ENCODE measurements at regions not wholly inside any gene's neighbourhood (a gene's known extent, or its start where the extent isn't known, plus 50 kb on each side); places are given as distances from the start of the nearest gene placed in this dataset.

DNA sequence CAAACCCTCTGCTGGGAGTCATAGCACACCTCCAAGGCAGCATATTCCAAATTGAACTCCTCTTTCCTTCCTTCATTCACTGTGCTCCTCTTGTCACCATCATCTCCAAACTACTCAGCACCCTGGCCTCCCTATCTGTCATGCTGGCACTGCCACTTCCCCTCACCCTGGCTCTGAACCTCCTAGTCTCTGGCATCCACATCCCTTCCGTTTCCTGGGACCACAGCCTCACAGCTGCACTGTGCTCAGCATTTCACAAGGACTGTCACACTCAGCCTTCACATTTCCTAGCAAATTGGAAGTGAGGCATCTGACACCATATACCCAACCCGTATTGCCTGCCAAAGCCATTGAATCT, 124.7 kb downstream of the WDR11 start:
- H3K27me3 ChIP-seq (ENCODE audit: control insufficient read depth, insufficient read depth, low read length) = peaks cover 2% of the 10 kb centered on the region

DNA sequence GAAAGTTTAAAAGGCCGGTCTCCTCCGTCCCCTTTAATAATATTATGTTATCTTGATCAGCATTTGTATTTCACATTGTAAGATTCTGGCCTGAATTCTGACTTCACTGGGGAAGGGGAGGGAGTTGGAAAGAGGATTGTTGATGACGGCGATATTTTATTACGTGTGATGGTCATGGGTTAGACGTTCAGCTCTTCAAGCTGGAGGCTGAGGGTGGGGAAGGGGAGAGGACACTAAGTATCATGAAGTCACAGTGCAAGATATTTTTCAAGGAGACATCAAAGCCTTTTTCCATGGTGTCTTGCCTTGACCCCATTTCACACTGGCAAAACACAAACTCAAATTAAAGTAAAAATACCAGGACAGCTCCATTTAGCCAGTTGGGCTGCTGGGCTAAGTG, 126.7 kb downstream of the WDR11 start:
- TF ChIP-seq, protein P1, sequence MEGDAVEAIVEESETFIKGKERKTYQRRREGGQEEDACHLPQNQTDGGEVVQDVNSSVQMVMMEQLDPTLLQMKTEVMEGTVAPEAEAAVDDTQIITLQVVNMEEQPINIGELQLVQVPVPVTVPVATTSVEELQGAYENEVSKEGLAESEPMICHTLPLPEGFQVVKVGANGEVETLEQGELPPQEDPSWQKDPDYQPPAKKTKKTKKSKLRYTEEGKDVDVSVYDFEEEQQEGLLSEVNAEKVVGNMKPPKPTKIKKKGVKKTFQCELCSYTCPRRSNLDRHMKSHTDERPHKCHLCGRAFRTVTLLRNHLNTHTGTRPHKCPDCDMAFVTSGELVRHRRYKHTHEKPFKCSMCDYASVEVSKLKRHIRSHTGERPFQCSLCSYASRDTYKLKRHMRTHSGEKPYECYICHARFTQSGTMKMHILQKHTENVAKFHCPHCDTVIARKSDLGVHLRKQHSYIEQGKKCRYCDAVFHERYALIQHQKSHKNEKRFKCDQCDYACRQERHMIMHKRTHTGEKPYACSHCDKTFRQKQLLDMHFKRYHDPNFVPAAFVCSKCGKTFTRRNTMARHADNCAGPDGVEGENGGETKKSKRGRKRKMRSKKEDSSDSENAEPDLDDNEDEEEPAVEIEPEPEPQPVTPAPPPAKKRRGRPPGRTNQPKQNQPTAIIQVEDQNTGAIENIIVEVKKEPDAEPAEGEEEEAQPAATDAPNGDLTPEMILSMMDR (IDR thresholded peaks at IDR 0.05; ENCODE audit: insufficient read depth, low read length, poor library complexity, severe bottlenecking) = no peak
- no peak for DNase-seq (ENCODE audit: low read depth)

More for the DNA sequence above, 124.7 kb downstream of the WDR11 start:
- DNase-seq (ENCODE audit: low read depth) = no peak
- no peak overlapping the region for H3K4me3 ChIP-seq (ENCODE audit: low read depth, low read length)
- no peaks in the 10 kb centered on the region for H3K36me3 ChIP-seq (ENCODE audit: control insufficient read depth, insufficient read depth, low read length)
- TF ChIP-seq, protein P1 (IDR thresholded peaks at IDR 0.05; ENCODE audit: insufficient read depth, low read length, poor library complexity, severe bottlenecking) = no peak

DNA sequence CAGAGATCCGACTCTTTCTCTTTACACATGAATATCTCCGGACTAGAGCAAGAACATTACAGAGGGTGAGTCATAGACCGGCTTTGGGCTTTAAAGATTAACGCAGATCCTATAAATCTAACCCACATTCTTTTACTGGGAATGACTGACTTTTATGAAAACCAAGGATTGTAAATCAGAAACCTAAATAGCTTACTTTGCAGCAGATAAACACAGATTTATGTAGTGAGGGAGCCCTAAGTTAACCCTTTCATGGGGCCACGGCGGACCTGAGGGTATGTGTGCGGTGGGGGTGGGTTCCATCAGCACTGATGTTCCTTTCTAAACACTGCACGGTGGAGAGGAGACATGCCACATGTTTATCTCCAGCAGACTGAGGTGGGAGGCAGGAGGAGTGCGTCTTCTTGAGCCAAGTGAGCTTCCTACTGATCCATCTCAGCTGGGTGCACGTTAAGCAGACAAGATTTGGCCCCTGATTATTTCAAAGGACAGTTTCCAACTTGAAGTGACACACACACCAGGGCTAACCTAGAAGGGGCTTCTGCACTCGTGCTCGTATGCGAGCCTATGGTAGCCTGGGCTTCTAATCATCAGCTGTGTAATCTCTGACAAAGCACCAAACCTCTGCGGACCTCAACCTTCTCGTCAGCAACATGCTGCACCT, 127.6 kb downstream of the WDR11 start:
- peaks cover 2% of the 10 kb centered on the region for H3K27me3 ChIP-seq (ENCODE audit: control insufficient read depth, insufficient read depth, low read length)
- peak overlapping the region; percentile 7 for H3K4me3 ChIP-seq (ENCODE audit: low read depth, low read length)
- H3K36me3 ChIP-seq (ENCODE audit: control insufficient read depth, insufficient read depth, low read length) = no peaks in the 10 kb centered on the region

More for the DNA sequence above, 126.7 kb downstream of the WDR11 start:
- Histone ChIP-seq H3K4me3 (ENCODE audit: low read depth, low read length) (no peak overlapping the region), H3K36me3 (ENCODE audit: control insufficient read depth, insufficient read depth, low read length) (no peaks in the 10 kb centered on the region), H3K27me3 (ENCODE audit: control insufficient read depth, insufficient read depth, low read length) (peaks cover 2% of the 10 kb centered on the region)

GRCh38 chr10:120979435-120980278, 128.5 kb downstream of the WDR11 start:
- Histone ChIP-seq H3K36me3 (ENCODE audit: control insufficient read depth, insufficient read depth, low read length) (no peaks in the 10 kb centered on the region), H3K27me3 (ENCODE audit: control insufficient read depth, insufficient read depth, low read length) (no peaks in the 10 kb centered on the region), H3K4me3 (ENCODE audit: low read depth, low read length) (peak overlapping the region; percentile 7)
- TF ChIP-seq, protein P1 (IDR thresholded peaks at IDR 0.05; ENCODE audit: insufficient read depth, low read length, poor library complexity, severe bottlenecking) = no peak
- no peak for DNase-seq (ENCODE audit: low read depth)

More for the DNA sequence above, 127.6 kb downstream of the WDR11 start:
- peak; percentile 57 for DNase-seq (ENCODE audit: low read depth)
- TF ChIP-seq, protein P1 (IDR thresholded peaks at IDR 0.05; ENCODE audit: insufficient read depth, low read length, poor library complexity, severe bottlenecking) = no peak

GRCh38 chr10:120980279-120981255, 129.4 kb downstream of the WDR11 start:
- no peak for DNase-seq (ENCODE audit: low read depth)
- Histone ChIP-seq H3K36me3 (ENCODE audit: control insufficient read depth, insufficient read depth, low read length) (no peaks in the 10 kb centered on the region), H3K4me3 (ENCODE audit: low read depth, low read length) (no peak overlapping the region), H3K27me3 (ENCODE audit: control insufficient read depth, insufficient read depth, low read length) (no peaks in the 10 kb centered on the region)
- TF ChIP-seq, protein P1 (IDR thresholded peaks at IDR 0.05; ENCODE audit: insufficient read depth, low read length, poor library complexity, severe bottlenecking) = no peak

All from kidney epithelial cell (primary cell).